ENCODE measurements at regions not wholly inside any gene's neighbourhood (a gene's known extent, or its start where the extent isn't known, plus 50 kb on each side); places are given as distances from the start of the nearest gene placed in this dataset.
"Not testable (repeated sequence)": the region's sequence is repeated elsewhere in the genome, so short reads cannot be mapped to it uniquely, and the experiment has no call there.

DNA sequence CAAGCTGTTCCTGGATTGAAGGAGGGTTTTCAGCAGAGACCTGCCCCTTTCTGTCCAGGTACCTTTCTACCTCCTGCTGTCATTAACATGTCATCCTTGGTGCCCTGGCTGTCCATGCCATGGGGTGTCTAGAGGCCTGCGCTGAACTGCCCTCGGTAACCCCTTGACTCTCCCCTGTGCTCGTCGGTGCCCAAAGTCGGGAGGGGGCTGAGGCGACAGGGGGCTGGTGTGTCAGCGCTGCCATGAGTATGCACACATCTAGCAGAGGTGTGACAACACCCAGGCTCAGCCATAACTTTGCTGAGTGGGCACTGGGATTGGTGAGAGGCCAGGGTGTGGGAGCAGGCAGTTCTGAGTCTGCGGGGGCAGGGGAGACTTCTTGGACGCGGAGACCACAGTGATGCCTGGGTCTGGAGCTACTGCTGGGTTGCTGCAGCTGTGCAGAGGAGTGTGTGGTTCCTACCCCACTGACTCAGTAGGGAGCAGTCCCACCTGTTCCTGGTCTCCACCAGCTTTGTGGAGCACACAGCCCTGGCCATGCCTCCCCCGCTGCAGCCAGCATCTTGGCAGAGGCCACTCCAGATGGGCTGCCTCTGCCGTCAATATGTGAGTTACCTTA lies 376.2 kb upstream of the SEMA3C start:
- TF ChIP-seq, protein P1, sequence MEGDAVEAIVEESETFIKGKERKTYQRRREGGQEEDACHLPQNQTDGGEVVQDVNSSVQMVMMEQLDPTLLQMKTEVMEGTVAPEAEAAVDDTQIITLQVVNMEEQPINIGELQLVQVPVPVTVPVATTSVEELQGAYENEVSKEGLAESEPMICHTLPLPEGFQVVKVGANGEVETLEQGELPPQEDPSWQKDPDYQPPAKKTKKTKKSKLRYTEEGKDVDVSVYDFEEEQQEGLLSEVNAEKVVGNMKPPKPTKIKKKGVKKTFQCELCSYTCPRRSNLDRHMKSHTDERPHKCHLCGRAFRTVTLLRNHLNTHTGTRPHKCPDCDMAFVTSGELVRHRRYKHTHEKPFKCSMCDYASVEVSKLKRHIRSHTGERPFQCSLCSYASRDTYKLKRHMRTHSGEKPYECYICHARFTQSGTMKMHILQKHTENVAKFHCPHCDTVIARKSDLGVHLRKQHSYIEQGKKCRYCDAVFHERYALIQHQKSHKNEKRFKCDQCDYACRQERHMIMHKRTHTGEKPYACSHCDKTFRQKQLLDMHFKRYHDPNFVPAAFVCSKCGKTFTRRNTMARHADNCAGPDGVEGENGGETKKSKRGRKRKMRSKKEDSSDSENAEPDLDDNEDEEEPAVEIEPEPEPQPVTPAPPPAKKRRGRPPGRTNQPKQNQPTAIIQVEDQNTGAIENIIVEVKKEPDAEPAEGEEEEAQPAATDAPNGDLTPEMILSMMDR (IDR thresholded peaks at IDR 0.05): no peak
- H3K4me3 ChIP-seq: no peak overlapping the region
- intact Hi-C loops (cut with DNase I, micrococcal nuclease): no loop called here
- peaks cover 3% of the 10 kb centered on the region for H3K4me1 ChIP-seq (ENCODE audit: low read depth)
- no peaks in the 10 kb centered on the region for H3K36me3 ChIP-seq (ENCODE audit: low read depth)
- no peaks in the 10 kb centered on the region for H3K9me3 ChIP-seq
- no peak for DNase-seq
- no peak for ATAC-seq

DNA sequence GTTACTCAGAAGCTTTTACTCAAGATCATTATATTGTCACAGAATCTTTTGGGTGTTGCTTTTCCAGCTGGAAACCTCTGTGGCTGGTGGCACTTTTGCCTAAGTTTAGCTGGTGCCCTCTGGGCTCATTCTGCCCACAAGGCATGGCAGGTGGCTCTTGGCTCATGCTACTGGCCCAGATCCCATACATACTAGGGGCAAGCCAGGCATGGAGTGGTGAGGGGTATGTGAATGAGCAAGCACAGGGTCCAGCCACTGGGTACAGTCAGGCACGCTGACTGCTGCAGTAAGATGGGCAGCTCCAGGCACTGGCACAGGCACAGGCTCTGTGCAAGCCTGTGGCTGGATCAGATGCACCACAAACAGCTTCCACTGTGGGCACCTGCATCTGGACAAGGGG lies 375.0 kb upstream of the SEMA3C start:
- no peak overlapping the region for H3K4me3 ChIP-seq
- H3K4me1 ChIP-seq (ENCODE audit: low read depth): no peaks in the 10 kb centered on the region
- ATAC-seq (no peak), DNase-seq (no peak)
- intact Hi-C loops (cut with DNase I, micrococcal nuclease): no loop called here
- TF ChIP-seq, protein P1 (IDR thresholded peaks at IDR 0.05): no peak
- no peaks in the 10 kb centered on the region for H3K9me3 ChIP-seq
- H3K36me3 ChIP-seq (ENCODE audit: low read depth): no peaks in the 10 kb centered on the region

DNA sequence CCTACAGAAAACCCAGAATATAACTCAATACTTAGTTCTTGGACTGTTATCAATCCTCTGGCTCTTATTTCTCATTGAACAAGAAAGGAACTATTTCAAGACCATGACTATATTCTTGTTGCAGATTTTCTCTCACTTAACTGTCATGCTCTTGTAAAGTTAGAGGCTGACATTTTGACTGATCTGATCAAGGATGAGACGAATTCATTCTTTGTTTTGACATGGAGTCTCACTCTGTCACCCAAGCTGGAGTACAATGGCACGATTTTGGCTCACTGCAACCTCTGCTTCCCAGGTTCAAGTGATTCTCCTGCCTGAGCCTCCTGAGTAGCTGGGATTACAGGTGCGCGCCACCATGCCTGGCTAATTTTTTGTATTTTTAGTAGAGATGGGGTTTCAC lies 367.9 kb upstream of the SEMA3C start:
- H3K4me1 ChIP-seq (ENCODE audit: low read depth); H3K36me3 ChIP-seq (ENCODE audit: low read depth); H3K4me3 ChIP-seq; ATAC-seq; H3K9me3 ChIP-seq; intact Hi-C loops (cut with DNase I, micrococcal nuclease); DNase-seq: not testable (repeated sequence)

DNA sequence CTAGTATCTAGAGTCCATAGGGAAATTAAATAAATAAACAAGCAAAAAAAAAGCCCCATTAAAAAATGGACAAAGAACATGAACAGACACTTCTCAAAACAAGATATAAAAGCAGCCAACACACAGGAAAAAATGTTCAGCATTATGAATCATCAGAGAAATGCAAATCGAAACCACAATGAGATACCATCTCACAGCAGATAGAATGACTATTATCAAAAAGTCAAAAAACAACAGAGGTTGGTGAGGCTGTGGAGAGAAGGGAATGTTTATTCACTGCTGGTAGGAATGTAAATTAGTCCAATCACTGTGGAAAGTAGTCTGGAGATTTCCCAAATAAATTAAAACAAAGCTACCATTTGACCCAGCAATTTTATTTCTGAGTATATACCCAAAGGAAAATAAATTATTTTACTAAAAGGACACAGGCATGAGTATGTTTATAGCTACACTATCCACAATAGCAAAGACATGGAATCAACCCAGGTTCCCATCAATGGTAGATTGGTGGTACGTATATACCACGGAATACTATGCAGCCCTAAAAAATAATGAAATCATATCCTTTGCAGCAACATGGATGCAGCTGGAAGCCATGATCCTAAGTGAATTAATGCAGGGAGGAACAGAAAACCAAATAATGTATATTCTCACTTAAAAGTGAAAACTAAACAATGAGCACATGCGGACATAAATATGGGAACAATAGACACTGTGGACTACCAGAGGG lies 366.5 kb upstream of the SEMA3C start:
- TF ChIP-seq, protein P1 (IDR thresholded peaks at IDR 0.05): no peak
- no peaks in the 10 kb centered on the region for H3K9me3 ChIP-seq
- H3K4me3 ChIP-seq: no peak overlapping the region
- no peaks in the 10 kb centered on the region for H3K36me3 ChIP-seq (ENCODE audit: low read depth)
- H3K4me1 ChIP-seq (ENCODE audit: low read depth): no peaks in the 10 kb centered on the region
- intact Hi-C loops (cut with DNase I, micrococcal nuclease): no loop called here
- DNase-seq: no peak
- no peak for ATAC-seq

DNA sequence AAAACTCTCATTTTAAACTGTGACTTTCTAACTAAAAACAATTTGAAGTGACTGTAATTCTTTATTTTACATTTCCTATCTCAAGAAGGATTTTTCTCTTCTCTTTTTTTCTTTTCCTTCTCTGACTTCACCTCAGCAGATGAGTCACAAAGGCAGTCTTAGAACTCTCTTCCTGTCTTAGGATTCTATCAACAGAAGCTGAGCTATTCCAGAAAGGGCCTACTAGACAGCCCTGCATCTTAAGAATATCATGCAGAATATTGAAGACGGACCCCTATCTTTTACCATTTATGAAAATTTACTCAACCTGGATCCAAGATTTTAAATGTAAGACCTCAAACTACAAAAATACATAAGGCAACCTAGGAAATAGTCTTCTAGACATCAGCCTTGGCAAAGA lies 365.7 kb upstream of the SEMA3C start:
- intact Hi-C loops (cut with DNase I, micrococcal nuclease): no loop called here
- no peaks in the 10 kb centered on the region for H3K36me3 ChIP-seq (ENCODE audit: low read depth)
- TF ChIP-seq, protein P1 (IDR thresholded peaks at IDR 0.05): no peak
- ATAC-seq: no peak
- no peaks in the 10 kb centered on the region for H3K4me1 ChIP-seq (ENCODE audit: low read depth)
- H3K9me3 ChIP-seq: no peaks in the 10 kb centered on the region
- no peak for DNase-seq
- H3K4me3 ChIP-seq: no peak overlapping the region

DNA sequence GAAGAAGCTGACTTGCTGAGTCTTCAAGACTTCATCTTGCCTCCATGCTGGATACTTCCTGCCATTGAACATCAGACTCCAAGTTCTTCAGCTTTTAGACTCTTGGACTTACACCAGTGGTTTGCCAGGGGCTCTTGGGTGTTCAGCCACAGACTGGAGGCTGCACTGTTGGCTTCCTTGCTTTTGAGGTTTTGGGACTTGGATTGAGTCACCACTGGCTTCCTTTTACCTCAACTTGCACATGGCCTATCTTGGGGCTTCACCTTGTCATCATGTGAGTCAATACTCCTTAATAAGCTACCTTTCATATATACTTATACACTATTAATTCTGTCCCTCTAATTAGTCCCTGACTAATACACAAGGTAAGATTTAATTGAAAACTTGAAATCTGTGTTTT lies 361.7 kb upstream of the SEMA3C start:
- TF ChIP-seq, protein P1 (IDR thresholded peaks at IDR 0.05): no peak
- intact Hi-C loops (cut with DNase I, micrococcal nuclease): no loop called here
- no peak overlapping the region for H3K4me3 ChIP-seq
- no peaks in the 10 kb centered on the region for H3K4me1 ChIP-seq (ENCODE audit: low read depth)
- ATAC-seq (no peak), DNase-seq (no peak)
- no peaks in the 10 kb centered on the region for H3K36me3 ChIP-seq (ENCODE audit: low read depth)
- H3K9me3 ChIP-seq: no peaks in the 10 kb centered on the region
